Nucleus accumbens (tissue), 56 donors: ENCODE measurements at regions not wholly inside any gene's neighbourhood (a gene's known extent, or its start where the extent isn't known, plus 50 kb on each side); places are given as distances from the start of the nearest gene placed in this dataset.
"Not testable (repeated sequence)": the region's sequence is repeated elsewhere in the genome, so short reads cannot be mapped to it uniquely, and the experiment has no call there.

Experiments used
- DNase-seq, 56 donors: peaks; one replicate each; lab custom pipeline; 2025; lab: John Stamatoyannopoulos, UW

GRCh38 chr7:124257638-124258308, 224.9 kb upstream of the TMEM229A start:
- no peak for DNase-seq

DNA sequence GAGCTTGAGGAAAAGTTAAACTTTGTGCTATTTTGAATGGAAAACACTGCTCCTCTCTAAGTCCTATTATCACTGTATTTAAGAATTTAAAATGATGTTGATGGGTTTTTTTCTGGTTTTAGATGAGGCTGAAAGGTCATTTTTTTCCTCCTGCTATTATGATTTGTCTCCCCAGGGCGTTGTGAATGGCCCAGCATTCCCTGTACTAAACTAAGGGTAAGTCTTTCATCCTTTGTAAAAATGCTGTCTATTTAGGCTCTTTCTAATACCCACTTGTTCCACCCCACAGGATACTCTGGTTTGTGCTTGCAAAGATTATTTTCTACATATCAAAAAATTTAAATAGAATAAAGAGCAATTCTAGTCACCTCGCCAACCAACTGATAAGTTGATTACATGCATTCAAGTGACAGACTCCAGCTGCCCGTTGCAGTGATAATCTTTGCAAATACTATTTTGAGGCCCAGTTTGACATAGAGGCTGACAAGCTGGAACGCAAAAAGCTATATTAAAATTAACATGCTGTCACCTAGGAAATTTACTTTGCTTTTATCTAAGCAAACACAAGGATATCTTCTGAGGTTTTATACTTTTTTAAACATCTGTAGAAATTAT, 222.3 kb upstream of the TMEM229A start:
- no peak for DNase-seq

- no peak for DNase-seq
Measured at GRCh38 chr7:124254396-124254795, 221.5 kb upstream of the TMEM229A start.

- DNase-seq, result no peak
Measured at GRCh38 chr7:124251636-124252035, 218.8 kb upstream of the TMEM229A start.

GRCh38 chr7:124250297-124251034, 217.6 kb upstream of the TMEM229A start:
- DNase-seq, result no peak

- no peak for DNase-seq
Measured at GRCh38 chr7:124247691-124248090, 214.8 kb upstream of the TMEM229A start.

GRCh38 chr7:124246262-124246863, 213.5 kb upstream of the TMEM229A start:
- no peak for DNase-seq

GRCh38 chr7:124244469-124244868, 211.6 kb upstream of the TMEM229A start:
- DNase-seq, result not testable (repeated sequence)

DNA sequence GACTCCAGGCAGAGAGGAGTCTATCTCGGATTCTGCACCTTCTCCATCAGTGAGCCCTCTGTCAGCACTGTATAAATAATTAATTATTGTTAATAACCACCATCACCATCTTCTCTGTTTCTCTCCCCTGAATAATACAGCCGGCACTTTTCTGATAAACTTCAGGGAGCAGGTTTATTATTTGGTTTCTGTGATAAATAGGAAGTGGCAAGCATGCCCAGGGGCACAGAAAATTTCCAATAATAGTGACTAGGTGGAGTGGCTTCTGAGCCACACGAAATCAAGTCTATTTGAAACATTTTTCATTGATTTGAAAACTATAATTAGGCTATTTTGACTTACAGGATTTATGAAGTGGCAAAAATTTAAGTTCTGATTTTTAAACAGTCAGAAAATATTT, 186.8 kb upstream of the TMEM229A start:
- DNase-seq, result no peak

DNA sequence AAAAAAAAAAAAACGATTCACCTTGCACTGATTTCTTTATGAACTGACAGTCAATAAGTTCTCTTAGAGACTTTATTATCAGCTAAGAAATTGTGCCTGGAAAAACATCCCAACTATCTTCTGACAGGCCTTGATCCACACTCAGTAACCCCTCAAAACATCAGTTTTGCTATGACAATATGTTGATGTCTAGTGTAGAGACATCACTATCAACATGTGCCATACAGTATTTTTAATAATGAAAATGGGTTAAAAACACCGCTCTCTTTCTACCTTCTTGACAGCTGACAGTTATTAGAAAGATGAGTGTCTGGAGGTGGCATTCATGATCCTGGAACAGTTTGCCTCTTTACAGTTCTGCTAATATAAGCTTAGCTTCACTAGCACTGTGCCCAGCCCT, 175.8 kb upstream of the TMEM229A start:
- DNase-seq, result no peak

DNA sequence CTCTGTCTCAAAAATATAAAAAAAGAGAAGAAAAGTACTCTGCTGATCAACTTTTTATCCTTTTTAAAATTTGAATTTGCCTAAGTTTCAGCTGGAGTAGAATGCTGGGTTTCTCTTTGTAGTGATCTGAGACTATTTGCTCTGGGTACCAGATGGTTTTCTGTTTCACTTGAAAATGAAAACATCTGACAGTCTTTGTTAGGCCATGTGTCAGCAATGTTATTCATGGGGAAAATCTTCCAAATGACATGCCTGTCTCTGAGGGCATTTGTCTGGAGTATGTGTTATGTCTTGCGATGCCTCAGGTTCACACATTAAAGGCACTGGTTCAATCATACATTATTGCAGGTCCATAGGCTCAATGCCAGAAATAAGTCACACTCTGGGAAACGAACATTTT, 175.3 kb upstream of the TMEM229A start:
- DNase-seq, result no peak

GRCh38 chr7:124205526-124205925, 172.7 kb upstream of the TMEM229A start:
- DNase-seq, result no peak

DNA sequence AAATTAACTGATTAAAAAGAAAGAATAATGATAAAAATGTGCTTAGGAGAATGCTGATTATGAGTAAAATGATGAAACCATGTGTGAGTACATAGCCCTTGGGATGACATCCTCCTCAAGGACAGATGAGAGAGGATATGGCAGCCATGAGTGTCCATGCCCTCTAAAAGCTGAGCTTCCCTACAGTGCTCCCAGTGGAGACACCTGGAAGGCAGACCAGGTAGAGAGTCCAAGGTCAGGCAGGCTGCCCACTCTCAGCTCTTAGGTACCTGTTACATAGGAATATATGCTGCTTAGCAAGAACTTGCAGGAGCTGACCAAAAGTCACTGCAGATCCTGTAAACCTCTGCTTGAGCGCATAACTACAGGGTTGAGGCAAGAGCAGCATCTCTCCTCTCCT, 169.7 kb upstream of the TMEM229A start:
- DNase-seq, result no peak

GRCh38 chr7:124201768-124202349, 169.0 kb upstream of the TMEM229A start:
- DNase-seq, result no peak

GRCh38 chr7:124196519-124196918, 163.7 kb upstream of the TMEM229A start:
- DNase-seq, result no peak

- DNase-seq, result no peak
Measured at GRCh38 chr7:124192885-124193284, 160.0 kb upstream of the TMEM229A start.

DNA sequence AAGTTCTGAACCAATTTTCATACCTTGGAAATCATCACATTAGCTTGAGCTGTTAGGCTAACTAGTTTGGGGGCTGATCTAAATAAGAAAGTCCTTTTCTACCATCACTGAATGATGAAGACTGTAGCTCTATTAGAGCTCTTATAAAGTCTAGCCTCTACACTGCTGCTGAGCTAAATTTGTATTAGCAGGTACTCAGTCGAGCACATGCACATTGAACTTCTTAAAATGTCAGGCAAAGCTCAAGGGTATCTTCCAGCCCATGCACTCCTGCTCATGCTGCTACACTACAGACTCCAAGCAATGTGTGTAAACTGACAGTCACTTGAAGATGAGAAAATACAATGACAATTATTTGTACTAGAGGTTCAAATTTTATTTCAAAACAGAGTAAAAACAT, 158.8 kb upstream of the TMEM229A start:
- DNase-seq, result no peak

GRCh38 chr7:124191030-124191429, 158.2 kb upstream of the TMEM229A start:
- no peak for DNase-seq

DNA sequence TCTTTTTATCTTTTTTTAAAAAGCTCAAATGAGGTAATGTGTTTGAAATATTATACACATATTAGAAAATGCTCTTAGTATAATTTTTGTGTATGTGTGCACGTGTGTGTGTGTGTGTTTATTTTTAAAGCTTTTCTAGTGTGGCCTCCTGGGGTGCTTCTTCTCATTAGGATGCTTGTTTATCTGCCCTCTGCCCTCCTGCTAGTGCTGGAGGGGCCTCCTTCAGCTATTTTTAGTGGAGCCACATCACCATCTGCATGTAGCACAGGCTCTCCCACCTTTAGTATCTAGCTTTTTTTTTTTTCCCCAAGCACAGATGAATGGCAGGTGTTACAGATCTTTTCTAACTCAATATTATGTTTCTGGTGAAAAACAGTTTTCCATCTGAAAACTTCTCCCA, 155.7 kb upstream of the TMEM229A start:
- no peak for DNase-seq

- DNase-seq, result no peak
Measured at GRCh38 chr7:124187962-124188361, 155.1 kb upstream of the TMEM229A start.

DNA sequence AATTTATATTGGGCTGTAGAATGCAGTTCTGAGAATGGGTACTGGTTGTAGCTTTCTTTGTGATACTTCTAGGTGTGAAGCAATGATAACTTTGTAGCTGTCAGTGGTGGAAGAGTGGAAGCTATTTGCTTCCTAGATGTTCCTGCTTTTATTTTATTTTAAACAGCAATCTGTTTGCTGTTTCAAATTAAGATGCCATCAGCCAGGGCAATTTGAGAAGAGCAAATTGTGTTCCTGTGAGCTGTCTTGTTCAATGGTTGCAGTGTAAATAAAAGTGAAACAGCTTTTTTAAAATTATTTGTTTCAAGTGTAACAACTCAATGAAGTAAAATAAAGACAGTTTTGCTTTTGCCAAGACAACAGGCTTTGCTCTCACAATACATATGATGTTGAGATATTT, 150.8 kb upstream of the TMEM229A start:
- DNase-seq, result no peak
